SIG-M5 treated with dmso at 0.1 percent for 504 hours (cell line): ENCODE measurements at regions not wholly inside any gene's neighbourhood (a gene's known extent, or its start where the extent isn't known, plus 50 kb on each side); places are given as distances from the start of the nearest gene placed in this dataset.

Experiments
- DNase-seq: peaks from one replicate; lab custom pipeline; 2025; ENCODE audit not compliant: unreplicated experiment; lab: John Stamatoyannopoulos, UW

GRCh38 chr9:23532282-23532681 is 293.8 kb downstream of the ELAVL2 start:
- DNase-seq: no peak

DNA sequence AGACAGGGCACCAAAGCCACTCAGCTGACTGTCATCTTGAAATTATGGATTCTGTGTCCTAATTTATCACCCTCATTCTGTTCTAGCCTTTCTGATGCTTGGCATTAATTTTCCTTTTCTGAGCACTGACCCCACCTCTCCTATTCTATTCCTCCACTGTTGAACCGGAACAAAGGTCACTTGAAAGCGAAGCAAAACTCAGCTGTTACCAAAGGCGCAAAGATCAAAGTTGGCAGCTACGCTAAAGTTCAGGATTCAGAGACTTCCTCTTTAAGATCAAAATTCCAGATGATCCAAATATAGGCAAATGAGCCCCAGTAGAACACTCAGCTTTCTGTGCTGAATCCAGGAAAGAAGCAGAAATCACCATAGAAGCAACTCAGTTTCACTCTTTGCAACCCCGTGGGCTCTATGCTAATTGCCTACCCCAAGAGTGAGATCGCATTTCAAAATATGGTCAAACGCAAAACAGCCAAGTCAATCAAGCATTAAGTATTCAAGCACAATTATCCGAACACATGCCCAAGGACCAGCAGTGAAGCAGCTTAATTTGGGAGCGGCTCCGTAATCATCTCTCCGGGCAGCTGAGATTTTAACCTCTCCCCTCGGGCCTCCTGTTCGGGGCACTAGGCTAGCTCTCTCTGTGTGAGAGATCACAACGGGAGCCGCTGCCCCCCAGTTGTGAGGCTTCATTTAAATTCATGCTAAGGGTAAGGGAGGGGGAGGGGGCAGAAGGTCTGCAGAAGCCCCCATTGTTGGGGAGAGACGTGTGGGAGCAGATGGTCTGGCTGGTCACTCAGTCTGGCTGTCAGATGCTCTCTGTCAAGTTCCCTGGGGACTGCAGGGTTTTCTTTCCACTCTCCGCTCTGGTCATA is 288.6 kb downstream of the ELAVL2 start:
- no peak for DNase-seq

DNA sequence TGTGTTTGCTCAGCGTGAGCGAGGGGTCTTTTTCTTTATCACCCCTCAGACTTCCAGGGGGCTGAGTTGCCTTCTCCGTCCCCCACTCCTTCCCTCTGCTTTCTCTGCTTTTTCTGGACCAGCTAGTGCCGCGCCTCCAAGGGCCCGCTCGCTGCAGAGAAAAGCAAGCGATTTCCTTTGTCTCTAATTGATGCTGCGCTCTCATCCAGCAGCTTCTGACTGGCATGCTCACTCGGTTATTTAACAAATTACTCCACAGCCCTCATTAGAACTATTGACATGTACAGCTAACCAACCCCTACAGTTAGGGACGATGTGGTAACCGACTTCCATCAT is 288.0 kb downstream of the ELAVL2 start:
- DNase-seq: no peak

GRCh38 chr9:23538461-23539003 is 287.5 kb downstream of the ELAVL2 start:
- DNase-seq: no peak

- no peak for DNase-seq
Observed at GRCh38 chr9:23539311-23539710, 286.7 kb downstream of the ELAVL2 start.

- DNase-seq: no peak
Observed at GRCh38 chr9:23541976-23542375, 284.1 kb downstream of the ELAVL2 start.

DNA sequence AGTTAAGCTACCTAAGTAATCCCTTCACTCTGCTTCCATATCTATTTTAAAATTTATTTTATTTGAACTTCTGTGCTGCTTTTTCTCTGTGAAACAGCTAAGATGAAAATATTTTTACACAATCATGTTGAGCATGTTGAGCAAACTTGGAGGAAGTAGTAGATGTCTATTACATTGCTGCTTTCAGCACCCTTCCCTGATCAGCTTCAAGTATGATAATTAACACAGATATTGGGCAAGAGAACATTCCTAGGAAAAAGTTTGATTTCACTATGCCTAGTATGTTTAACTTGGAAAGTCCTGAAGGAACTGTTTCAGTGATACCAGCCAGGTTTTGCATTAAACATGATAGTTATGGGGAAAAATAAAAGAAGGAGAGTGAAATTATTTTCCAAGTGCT is 283.6 kb downstream of the ELAVL2 start:
- no peak for DNase-seq

- DNase-seq: no peak
Observed at GRCh38 chr9:23542927-23543326, 283.1 kb downstream of the ELAVL2 start.

GRCh38 chr9:23543419-23543818 is 282.6 kb downstream of the ELAVL2 start:
- DNase-seq: no peak

DNA sequence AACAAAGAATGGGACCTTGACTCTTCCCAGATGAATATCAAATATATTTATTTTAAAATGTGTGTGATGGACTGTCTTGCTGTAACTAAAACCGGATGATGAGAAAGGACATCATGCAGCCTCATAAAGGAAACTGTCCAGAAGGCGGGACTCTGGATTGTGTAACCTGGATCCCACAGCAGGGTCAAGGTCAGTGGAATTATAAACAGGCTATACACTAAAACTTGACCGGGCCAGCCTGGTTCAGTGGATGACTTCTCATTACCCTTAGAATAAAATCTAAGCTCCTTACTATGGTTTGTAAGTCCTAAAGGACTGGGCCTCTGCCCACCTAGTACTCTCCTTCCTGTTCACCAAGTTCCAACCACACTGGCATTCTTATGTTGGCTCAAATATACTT is 280.3 kb downstream of the ELAVL2 start:
- DNase-seq: no peak

- no peak for DNase-seq
Observed at GRCh38 chr9:23551311-23551721, 274.7 kb downstream of the ELAVL2 start.

GRCh38 chr9:23551929-23552707 is 273.9 kb downstream of the ELAVL2 start:
- no peak for DNase-seq

DNA sequence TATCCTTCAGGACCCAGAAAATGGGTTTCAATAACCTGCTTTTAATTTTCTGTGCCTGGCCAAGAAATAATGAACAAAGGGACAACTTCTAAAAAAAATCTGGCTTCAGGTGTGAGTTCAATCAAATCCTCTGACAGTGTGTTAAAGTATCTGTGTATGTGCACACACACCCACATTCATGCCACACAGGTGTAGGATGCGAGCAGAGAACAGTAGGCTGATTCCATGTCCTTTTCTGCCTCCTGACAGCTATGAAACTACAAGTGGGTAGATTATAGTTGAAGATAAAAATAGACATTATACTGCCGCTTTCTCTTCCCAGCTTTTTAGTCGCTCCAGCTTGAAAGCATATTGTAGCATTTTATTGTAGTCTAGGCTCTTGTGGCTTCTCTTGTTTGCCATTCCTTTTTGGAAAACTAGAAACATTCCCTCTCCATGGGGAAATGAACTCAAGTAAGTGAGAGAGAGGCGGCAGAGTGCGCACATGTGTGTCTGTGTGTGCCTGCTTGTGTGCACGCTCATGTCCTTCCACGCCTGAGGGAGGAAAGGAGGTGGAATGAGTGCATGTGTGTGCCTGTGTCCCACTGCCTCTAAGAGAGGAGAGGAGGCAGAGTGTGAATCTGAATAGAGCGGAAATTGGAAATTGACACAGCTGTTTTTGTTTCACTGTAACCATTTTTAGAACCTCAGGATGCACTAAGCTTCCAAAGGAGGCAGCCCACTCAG is 273.0 kb downstream of the ELAVL2 start:
- DNase-seq: no peak

- no peak for DNase-seq
Observed at GRCh38 chr9:23554686-23555085, 271.4 kb downstream of the ELAVL2 start.

DNA sequence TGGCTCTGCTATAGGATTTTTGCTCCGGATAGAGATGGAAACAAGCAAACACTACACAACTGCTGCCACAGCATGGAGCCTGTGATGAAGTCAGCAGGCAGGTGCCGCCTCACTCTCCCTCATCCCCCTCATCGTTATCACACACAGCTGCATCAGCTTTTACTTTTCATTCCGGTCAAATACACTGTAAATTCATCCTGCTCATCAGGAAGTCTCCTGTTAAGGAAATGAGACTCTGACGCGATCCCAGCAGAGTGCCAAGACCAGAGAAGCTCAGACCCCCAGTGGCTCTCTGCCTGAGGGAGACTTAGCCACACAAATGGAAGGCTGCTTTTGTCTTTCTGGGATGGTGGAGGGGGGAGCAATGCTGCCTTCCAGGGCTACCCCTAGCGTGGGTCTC is 270.2 kb downstream of the ELAVL2 start:
- no peak for DNase-seq

DNA sequence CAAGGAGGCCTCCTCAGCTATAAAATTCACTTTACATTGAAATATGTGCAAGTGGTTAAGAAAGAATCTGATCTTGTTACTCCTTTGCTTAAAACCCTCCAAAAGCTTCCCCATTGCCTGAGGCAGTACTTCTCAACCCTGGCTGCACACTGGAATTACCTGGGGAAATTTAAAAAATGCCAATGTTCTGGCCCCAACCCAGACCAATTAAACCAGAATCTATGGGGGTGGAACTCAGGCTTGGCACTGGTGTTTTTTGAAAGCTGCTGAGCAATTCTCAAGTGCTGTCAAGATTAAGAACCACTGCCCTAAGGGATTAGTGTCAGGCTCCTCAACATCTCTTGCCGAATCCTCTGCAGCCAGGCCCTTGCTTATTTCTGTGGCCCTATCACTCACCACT is 269.6 kb downstream of the ELAVL2 start:
- DNase-seq: no peak

DNA sequence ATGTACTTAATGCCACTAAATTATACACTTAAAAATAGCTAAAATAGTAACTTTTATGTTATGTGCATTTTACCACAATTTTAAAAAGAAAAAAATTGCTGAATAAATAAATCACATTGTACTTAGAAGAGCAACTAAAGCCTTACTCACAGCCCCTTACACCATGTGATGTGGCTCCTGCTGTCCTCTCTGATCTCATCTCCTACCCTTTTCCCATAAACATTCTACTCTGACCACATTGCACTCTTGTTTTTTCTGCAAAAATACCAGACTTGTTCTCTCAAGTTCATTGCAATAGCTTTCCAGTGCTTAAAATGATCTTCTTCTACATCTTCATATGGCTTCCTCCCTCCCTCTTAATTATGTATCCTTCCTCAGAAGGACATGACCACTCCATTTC is 268.4 kb downstream of the ELAVL2 start:
- no peak for DNase-seq

GRCh38 chr9:23559522-23559921 is 266.5 kb downstream of the ELAVL2 start:
- no peak for DNase-seq

DNA sequence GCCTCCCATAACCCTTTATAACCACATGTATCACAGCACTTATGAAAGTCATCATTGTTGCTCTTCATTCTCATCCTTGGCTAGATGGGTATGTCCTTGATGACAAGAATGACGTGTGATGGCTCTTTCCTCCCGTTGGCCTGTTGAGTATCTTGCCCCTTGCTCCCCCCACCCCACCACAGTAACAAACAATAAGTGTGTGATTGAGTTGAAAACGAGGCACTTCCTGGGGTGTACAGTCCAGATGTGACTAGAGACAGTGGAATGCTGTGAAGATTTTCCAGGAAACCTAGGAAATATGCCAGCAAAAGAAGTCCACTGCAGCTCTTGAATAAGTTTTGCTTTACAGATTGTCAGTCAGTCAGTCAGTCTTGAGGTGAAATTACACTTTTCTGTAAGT is 262.5 kb downstream of the ELAVL2 start:
- DNase-seq: no peak

- no peak for DNase-seq
Observed at GRCh38 chr9:23567516-23568165, 258.4 kb downstream of the ELAVL2 start.
